Psoas muscle (tissue), 7 donors: ENCODE measurements at regions not wholly inside any gene's neighbourhood (a gene's known extent, or its start where the extent isn't known, plus 50 kb on each side); places are given as distances from the start of the nearest gene placed in this dataset.

Source experiments
- ATAC-seq, 4 donors: fragments of 200-7000 bp; cut with Tn5 transposase; one replicate each; pipeline ENCODE4 v1.9.1; 2020; ENCODE audit warnings: moderate library complexity in 3 of 4, mild to moderate bottlenecking in 2 of 4
- DNase-seq, 2 donors: peaks; one replicate each; pipeline ENCODE4 v3.0.0-alpha.2; 2020
- H3K27ac ChIP-seq: fragments of 200-600 bp; one replicate; pipeline ENCODE4 v1.8.0; 2022
- H3K27me3 ChIP-seq, 3 donors: fragments of 200-600 bp in 1 of 3; one replicate each; pipeline versions ENCODE4 v1.6.1 to v1.8.0; 2013 to 2022; ENCODE audit warnings: low read length in 2 of 3, mild to moderate bottlenecking in 2 of 3, moderate library complexity in 1 of 3; ENCODE audit not compliant: insufficient read depth in 3 of 3
- H3K36me3 ChIP-seq, 2 donors: fragments of 200-600 bp in 1 of 2; one replicate each; pipeline versions ENCODE4 v1.6.1 to v1.8.0; 2013 to 2022; ENCODE audit warnings: low read depth in 1 of 2, mild to moderate bottlenecking in 1 of 2, moderate library complexity in 1 of 2; ENCODE audit not compliant: insufficient read depth in 1 of 2
- H3K4me1 ChIP-seq: fragments of 200-600 bp; one replicate; pipeline ENCODE4 v1.8.0; 2022
- H3K4me3 ChIP-seq: fragments of 200-600 bp; one replicate; pipeline ENCODE4 v1.8.0; 2022; ENCODE audit warnings: mild to moderate bottlenecking
- H3K9me3 ChIP-seq: fragments of 200-600 bp; one replicate; pipeline ENCODE4 v1.8.0; 2022
- CTCF ChIP-seq: fragments of 200-600 bp; IDR thresholded peaks from one replicate; pipeline ENCODE4 v1.8.0; 2022; ENCODE audit warnings: antibody characterized with exemption
- WGBS, 3 donors: extraction: QIAGEN DNeasy Blood & Tissue Kit; methylation state at CpG; one replicate each; pipeline versions ENCODE4 v1.1.6 to v1.1.7; 2013; 5-methylcytosine and 5-hydroxymethylcytosine counted together
- intact Hi-C, 2 donors: fragments of 100-400 bp; cut with DNase I; formaldehyde crosslinking; loops; one replicate each; pipeline versions ENCODE4 v1.11.0 to v1.14.2; 2022
- donor health status: healthy with polysubstance abuse.
- donor health status: DM: no; HTN: no; CAD: no; lungs with moderate emphysema.
- donor health status: Bipolar disorder and iron deficiency.
- donor health status: healthy.
- donor health status: DM: yes; HTN: yes; CAD: no.
- donor health status: DM: no; HTN: no; CAD: no.
- donor health status: DM: yes; HTN: yes; CAD: no.

DNA sequence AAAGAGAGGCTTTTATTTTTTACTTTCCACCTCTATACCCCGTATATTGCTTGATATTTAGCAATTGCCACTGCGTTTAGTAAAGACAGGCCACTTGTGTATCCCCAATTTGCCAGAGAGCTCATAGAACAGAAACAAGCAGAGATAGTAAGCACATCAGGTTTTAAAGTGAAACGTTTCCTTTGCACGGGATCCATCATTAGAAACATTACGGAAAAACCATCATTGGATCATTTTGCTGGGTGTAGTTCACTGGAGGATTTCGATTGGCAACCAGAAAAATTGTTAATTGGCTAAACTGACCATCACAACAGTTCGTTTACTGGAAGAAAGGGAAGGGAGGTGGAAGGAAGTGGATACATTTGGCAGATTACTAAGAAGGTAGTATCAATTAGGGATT is 149.4 kb upstream of the STK32A start:
- Histone ChIP-seq H3K27ac (no peak overlapping the region), H3K9me3 (no peaks in the 10 kb centered on the region), H3K27me3 (no peaks in the 10 kb centered on the region), H3K4me1 (no peaks in the 10 kb centered on the region), H3K4me3 (no peak overlapping the region), H3K36me3 (no peaks in the 10 kb centered on the region)
- ATAC-seq (no peak), DNase-seq (no peak)
- no peak for TF ChIP-seq CTCF
- intact Hi-C loops, result no loop called here
- WGBS, 3 donors, result 75 to 77% (median 75%) methylated on average over 7 of the region's 7 CpGs

GRCh38 chr5:147092044-147092443 is 142.8 kb upstream of the STK32A start:
- DNase-seq (no peak), ATAC-seq (no peak)
- Histone ChIP-seq H3K9me3 (no peaks in the 10 kb centered on the region), H3K36me3 (no peaks in the 10 kb centered on the region), H3K4me1 (no peaks in the 10 kb centered on the region), H3K4me3 (no peak overlapping the region), H3K27me3 (peaks cover 0 to 2% (median 0%) of the 10 kb centered on the region in 3 donors), H3K27ac (no peak overlapping the region)
- no peak for TF ChIP-seq CTCF
- WGBS, 3 donors, result 39 to 56% (median 55%) methylated on average over 2 of the region's 2 CpGs
- intact Hi-C loops, result no loop called here

DNA sequence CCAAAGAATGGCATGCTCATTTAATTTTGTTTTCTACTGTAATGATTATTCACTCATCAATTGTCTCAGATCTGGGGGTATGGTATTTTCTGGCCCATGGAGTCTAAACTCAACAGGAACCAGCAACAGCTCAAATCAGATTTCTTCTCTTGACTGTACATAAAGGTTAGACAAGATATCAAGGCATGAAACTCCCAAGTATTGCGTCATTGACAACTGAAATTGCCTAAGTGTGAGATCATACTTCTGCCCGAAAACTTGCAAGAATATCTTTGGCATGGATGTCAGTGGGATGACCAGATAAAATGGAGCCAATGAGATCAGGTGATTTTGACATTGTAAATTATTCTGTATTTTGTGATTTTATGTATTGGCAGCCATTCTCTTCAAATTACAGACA is 141.7 kb upstream of the STK32A start:
- Histone ChIP-seq H3K9me3 (no peaks in the 10 kb centered on the region), H3K36me3 (no peaks in the 10 kb centered on the region), H3K27ac (no peak overlapping the region), H3K4me3 (no peak overlapping the region), H3K4me1 (no peaks in the 10 kb centered on the region), H3K27me3 (peaks cover 0 to 2% (median 0%) of the 10 kb centered on the region in 3 donors)
- TF ChIP-seq CTCF, result no peak
- DNase-seq (no peak), ATAC-seq (no peak)
- WGBS, 3 donors, result 25 to 55% (median 26%) methylated on average over 2 of the region's 2 CpGs
- intact Hi-C loops, result no loop called here

DNA sequence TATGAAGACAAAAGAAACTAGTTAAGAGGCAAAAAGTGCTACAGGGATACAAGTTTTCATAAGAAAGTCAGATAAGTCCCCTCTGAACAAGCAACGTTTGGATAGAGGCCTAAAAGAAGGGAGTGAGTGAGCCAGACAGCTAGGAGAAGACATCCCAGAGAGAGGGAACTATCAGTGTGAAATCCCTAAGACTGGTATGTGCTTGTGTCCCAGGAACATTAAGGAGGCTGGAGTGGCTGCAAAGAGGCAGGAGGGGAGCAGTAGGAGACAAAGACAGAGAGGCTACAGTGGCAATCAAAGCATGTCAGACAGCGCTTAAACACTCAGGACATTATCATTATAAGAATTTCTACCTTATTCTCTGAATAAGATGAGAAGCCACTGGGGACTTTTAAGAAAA is 139.1 kb upstream of the STK32A start:
- H3K9me3 ChIP-seq, result no peaks in the 10 kb centered on the region
- intact Hi-C loops, result loop anchor here in 1 of 2 donors (5.0 kb wide), 1 partner anchor 92 kb away; no protein-coding TSS in a partner anchor
- no peaks in the 10 kb centered on the region for H3K4me1 ChIP-seq
- H3K27ac ChIP-seq, result no peak overlapping the region
- 70 to 74% (median 72%) methylated on average over 2 of the region's 2 CpGs for WGBS, 3 donors
- DNase-seq (no peak), ATAC-seq (no peak)
- no peak overlapping the region for H3K4me3 ChIP-seq
- no peaks in the 10 kb centered on the region for H3K36me3 ChIP-seq
- no peak for TF ChIP-seq CTCF
- H3K27me3 ChIP-seq, result peaks cover 0 to 2% (median 0%) of the 10 kb centered on the region in 3 donors

DNA sequence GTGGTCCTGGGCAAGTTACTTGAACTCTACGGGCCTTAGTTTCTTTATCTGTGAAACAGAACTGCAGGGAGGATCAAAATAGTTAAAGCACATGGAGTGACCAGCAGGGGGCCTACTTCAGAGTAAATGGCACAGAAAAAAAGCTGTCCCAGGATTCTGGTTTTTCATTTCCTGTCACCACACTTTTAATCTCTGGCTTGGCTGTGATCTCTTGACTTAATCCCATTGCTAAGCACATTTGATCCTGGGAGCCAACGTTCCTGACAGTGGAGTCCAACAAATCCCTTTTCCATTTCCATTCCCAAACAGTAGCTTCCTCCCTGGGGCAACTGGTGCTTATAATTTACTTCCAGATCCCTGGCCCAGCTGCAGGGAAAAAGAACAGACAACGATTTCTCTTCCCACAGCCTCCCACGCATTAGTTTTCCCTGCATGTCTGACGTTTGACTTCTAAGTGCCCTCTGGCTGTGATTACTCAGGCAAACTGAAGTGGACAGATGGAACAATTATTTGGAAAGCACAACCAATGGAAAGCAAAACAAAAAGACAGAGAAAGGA is 136.5 kb upstream of the STK32A start:
- 3 to 13% (median 3%) methylated on average over 5 of the region's 5 CpGs for WGBS, 3 donors
- no peak overlapping the region for H3K27ac ChIP-seq
- no peaks in the 10 kb centered on the region for H3K9me3 ChIP-seq
- no peaks in the 10 kb centered on the region for H3K4me1 ChIP-seq
- ATAC-seq (no peak), DNase-seq (no peak)
- H3K36me3 ChIP-seq, result no peaks in the 10 kb centered on the region
- peaks cover 0 to 2% (median 0%) of the 10 kb centered on the region in 3 donors for H3K27me3 ChIP-seq
- TF ChIP-seq CTCF, result peak; percentile 33
- H3K4me3 ChIP-seq, result no peak overlapping the region
- intact Hi-C loops, result loop anchor here in 1 of 2 donors (5.0 kb wide), 1 partner anchor 89 kb away; no protein-coding TSS in a partner anchor
